Hematopoietic multipotent progenitor cell treated with erythropoietin and hydrocortisone succinate and interleukin-3 and kit ligand, for 4 days (in vitro differentiated cells): ENCODE measurements at regions not wholly inside any gene's neighbourhood (a gene's known extent, or its start where the extent isn't known, plus 50 kb on each side); places are given as distances from the start of the nearest gene placed in this dataset.
"Not testable (repeated sequence)": the region's sequence is repeated elsewhere in the genome, so short reads cannot be mapped to it uniquely, and the experiment has no call there.

Experiments
- DNase-seq: peaks from one replicate; pipeline ENCODE4 v3.0.0-alpha.2; 2015

- no peak for DNase-seq
Observed at GRCh38 chr16:77070683-77071082, 120.3 kb upstream of the MON1B start.

- DNase-seq = no peak
Observed at GRCh38 chr16:77076839-77077238, 114.2 kb upstream of the MON1B start.

DNA sequence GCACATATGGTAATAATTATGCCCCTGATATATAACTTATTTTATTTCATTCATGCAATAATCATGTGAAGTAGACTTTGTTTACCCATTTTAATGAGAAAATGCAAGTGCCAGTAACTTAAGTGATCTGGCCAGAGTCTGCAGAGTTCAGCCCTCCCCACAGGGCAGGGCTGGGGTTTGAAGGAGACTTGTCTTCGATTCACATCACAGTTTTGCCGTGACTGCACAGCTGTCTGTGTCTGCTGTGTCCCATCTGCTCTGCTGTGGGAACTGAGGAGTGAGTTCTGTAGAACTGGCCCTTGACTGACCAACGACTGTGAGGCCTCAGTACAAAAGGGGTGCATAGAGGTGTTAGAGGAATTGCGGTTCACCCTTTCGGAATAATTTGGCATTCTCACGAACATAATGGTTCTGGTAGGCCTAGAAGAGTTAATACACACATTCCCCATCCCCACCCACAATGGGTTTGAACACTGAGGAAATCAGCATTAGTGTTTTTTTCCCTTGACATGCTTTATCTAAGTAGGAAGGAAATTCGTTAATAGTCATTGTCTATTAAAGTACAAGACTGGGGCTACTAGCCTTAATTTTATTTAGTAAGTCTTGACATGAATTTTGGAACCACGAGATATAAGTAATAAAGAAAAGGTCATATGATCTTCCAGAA lies 113.6 kb upstream of the MON1B start:
- DNase-seq = no peak

- DNase-seq = no peak
Observed at GRCh38 chr16:77085981-77086380, 105.0 kb upstream of the MON1B start.

DNA sequence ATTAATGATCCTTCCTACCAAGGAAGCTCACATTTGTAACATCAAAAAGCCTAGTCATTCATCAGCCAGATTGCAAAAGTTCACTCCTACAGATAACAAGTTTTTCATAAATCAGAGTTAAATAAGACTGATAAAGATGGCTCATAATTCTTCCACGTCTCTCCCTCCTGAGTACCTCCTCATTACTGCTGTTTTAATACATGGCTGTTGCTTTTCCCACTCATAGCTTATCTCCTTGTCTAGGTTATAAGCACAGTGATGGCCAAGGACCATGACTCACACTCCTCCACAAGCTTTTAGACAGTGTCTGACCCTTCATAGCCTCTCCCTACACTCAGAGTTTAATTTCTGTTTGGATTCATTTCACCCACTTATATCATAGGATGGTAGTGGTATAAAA lies 100.9 kb upstream of the MON1B start:
- no peak for DNase-seq

- no peak for DNase-seq
Observed at GRCh38 chr16:77093309-77093708, 97.7 kb upstream of the MON1B start.

- DNase-seq = no peak
Observed at GRCh38 chr16:77093999-77094398, 97.0 kb upstream of the MON1B start.

DNA sequence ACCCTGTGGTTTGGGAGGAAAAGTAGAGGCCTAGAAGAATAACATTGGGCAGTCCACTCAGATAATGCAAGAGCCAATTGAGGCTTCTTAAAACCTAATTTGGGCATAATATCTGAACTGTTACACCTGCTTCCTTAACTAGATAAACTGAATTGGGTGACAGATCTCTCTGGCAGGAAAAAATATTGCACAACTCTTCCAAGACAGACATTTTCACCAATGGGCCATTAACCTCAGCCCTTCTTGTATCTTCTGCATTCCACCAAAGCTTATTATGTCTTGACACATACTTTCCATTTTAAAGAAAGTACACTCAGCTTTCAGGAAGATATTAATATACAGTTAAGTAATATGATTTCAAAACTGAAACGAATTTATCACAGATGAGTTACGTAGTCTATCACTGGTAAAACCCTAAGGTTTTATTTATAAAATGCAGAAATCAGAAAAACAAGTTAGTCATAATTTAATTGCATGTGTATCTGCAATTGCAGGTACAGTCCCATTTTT lies 79.9 kb upstream of the MON1B start:
- peak; percentile 20 for DNase-seq

DNA sequence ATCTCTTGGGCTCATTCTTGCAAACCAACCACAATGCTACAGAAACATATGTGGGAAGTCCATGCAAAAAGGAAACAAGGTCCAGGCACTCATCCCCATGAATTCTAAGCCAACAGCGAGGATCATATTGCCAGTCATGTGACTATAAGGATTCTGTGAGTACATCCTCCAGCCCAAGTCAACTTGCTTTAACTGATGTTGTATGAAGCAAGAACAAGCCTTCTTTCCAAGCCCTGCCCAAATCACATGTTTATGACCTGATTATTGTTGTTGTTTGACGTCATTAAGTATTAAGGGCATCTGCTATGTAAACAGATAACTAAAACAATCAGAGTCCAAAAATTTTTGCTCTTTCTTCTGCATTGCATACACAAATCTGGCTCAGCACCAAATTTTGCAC lies 78.2 kb upstream of the MON1B start:
- DNase-seq = no peak

DNA sequence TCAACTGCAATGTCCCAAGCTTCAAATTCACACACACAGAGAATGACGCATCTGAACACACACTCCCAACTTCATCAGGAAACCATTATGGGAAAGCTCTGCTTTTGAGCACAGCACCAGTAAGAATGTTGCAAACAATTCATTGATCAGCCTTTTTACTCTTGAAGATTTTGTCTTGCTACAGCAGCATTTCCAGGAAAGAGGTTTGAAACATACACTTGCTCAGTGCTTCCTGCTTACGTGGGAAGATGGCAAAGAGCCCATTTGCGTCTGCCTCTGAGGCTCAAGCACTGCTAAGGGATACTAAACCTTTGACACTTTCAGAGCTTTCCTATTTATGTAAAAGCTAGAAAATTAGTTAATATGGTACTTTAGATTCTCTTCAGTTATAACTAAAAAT lies 77.2 kb upstream of the MON1B start:
- DNase-seq = no peak

DNA sequence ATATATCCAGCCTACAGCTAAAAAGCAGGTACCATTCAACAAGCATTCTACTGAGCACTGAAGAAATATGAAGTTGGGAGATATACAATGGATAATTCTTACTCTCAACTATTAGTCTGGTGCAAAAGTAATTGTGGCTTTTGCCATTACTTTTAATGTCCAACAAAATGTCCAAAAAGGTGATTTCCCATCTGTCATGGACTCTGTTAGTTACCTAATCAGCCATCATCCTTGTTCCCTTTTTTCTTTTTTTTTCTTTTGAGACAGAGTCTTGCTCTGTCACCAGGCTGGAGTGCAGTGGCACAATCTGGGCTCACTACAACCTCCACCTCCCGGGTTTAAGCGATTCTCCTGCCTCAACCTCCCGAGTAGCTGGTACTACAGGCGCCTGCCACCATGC lies 76.6 kb upstream of the MON1B start:
- not testable (repeated sequence) for DNase-seq

DNA sequence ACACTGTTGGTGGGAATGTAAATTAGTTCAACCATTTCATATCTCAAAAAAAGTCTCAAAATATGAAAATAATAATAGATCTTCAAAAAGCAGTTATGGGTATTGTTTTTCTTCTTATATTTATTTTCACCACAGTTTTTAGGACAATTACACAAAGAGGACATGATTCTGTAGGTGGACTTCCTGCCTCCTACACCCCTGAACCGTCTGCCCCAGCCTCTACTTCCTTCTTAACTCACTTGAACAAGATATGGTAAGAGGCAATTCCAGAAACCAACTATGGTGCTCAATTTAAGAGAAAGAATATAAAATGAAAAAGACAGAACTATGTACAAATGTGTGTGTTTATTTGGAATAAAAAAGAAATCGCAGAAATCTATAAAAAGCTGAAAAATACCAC lies 74.1 kb upstream of the MON1B start:
- no peak for DNase-seq

DNA sequence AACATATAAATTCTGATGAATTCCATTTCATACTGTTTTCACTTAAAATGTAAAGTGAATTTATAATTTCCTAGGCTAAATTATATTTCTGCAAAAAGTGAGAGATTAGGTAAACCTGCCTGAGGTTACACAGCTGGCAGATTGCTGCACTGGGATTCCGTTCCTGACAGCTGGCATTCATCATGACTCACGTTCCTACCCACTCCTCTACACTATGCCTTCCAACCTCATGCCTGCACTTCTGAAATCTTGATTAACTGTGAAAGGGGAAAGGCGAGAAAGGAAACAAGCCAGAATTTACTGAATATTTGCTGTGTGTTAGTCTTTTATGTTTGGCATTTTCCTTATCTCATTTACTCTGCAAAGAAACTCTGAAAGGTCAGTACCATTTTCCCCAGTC lies 73.3 kb upstream of the MON1B start:
- no peak for DNase-seq

- no peak for DNase-seq
Observed at GRCh38 chr16:77131398-77131797, 59.6 kb upstream of the MON1B start.

DNA sequence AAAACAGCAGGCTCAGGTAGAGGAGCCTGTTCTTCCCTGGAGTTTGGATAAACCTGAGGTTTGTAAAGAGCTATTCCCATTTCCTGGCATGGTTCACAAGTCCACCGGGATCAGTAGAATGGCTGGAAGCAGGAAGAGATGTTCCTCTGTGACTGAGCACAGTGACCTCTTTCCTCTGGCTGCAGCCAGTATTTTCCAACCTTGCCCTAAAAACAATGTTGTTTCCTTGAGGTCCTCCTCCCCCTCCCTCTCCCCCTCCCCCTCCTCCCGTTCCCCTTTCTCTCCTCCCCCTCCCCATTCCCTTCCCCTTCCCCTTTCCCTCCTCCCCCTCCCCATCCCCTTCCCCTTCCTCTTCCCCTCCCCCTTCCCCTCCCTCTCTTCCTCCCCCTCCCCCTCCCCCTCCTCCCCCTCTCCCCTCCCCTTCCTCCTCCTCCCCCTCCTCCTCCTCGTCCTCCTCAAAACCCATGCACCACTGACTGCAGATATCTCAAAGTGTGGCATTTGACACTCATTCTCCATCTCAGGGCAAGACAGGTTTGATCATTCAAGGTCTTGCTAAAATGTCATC lies 58.9 kb upstream of the MON1B start:
- no peak for DNase-seq

GRCh38 chr16:77133706-77134105 lies 57.3 kb upstream of the MON1B start:
- DNase-seq = no peak

- no peak for DNase-seq
Observed at GRCh38 chr16:77137045-77137444, 53.9 kb upstream of the MON1B start.
